Smooth muscle cell (in vitro differentiated cells): ENCODE measurements at regions not wholly inside any gene's neighbourhood (a gene's known extent, or its start where the extent isn't known, plus 50 kb on each side); places are given as distances from the start of the nearest gene placed in this dataset.
A peak's percentile ranks its signal among the peaks of the same experiment; 100 is the strongest.

Experiments
- DNase-seq: peaks from one replicate; lab custom pipeline; 2025; ENCODE audit not compliant: unreplicated experiment; lab: John Stamatoyannopoulos, UW
- H2AFZ ChIP-seq: fragments of 200-600 bp; sonication (generic); 2 replicates; pipeline ENCODE4 v1.6.0; 2016; ENCODE audit warnings: antibody characterized with exemption, low read depth, mild to moderate bottlenecking
- H3F3A ChIP-seq: fragments of 200-600 bp; sonication (generic); 2 replicates; pipeline ENCODE4 v1.6.0; 2017; ENCODE audit warnings: antibody characterized with exemption, low read depth
- H3K27ac ChIP-seq: fragments of 200-600 bp; sonication (generic); 2 replicates; pipeline ENCODE4 v1.5.1; 2016; ENCODE audit warnings: low read depth, mild to moderate bottlenecking
- H3K27me3 ChIP-seq: fragments of 200-600 bp; sonication (generic); 2 replicates; pipeline ENCODE4 v1.6.1; 2016; ENCODE audit warnings: low read depth, mild to moderate bottlenecking
- H3K36me3 ChIP-seq: fragments of 200-600 bp; sonication (generic); 2 replicates; pipeline ENCODE4 v1.5.1; 2016; ENCODE audit warnings: low read depth
- H3K4me1 ChIP-seq: fragments of 200-600 bp; sonication (generic); 2 replicates; pipeline ENCODE4 v1.5.1; 2016; ENCODE audit warnings: low read depth
- H3K4me2 ChIP-seq: fragments of 200-600 bp; sonication (generic); 2 replicates; pipeline ENCODE4 v1.6.0; 2016; ENCODE audit warnings: mild to moderate bottlenecking
- H3K4me3 ChIP-seq: fragments of 200-600 bp; sonication (generic); 2 replicates; pipeline ENCODE4 v1.5.1; 2016; ENCODE audit warnings: mild to moderate bottlenecking
- H3K79me2 ChIP-seq: fragments of 200-600 bp; sonication (generic); 2 replicates; pipeline ENCODE4 v1.6.0; 2016; ENCODE audit warnings: low read depth, mild to moderate bottlenecking
- H3K9ac ChIP-seq: fragments of 200-600 bp; sonication (generic); 2 replicates; pipeline ENCODE4 v1.6.0; 2016; ENCODE audit warnings: low read depth
- H3K9me3 ChIP-seq: fragments of 200-600 bp; sonication (generic); replicated peaks from 2 replicates; pipeline ENCODE4 v1.5.1; 2016; ENCODE audit warnings: low read depth
- H4K20me1 ChIP-seq: fragments of 200-600 bp; sonication (generic); 2 replicates; pipeline ENCODE4 v1.6.0; 2016; ENCODE audit warnings: low read depth
- WGBS: methylation state at CpG from one replicate; pipeline ENCODE4 v1.1.7; 2016; ENCODE audit warnings: low lambda C conversion rate; 5-methylcytosine and 5-hydroxymethylcytosine counted together
- TF ChIP-seq, protein P1 (sequence below): fragments of 200-600 bp; sonication (generic); IDR thresholded peaks from 2 replicates; pipeline ENCODE4 v1.5.1; 2017; ENCODE audit warnings: borderline replicate concordance, mild to moderate bottlenecking, antibody characterized with exemption; ENCODE audit not compliant: insufficient read depth, poor library complexity, severe bottlenecking

DNA sequence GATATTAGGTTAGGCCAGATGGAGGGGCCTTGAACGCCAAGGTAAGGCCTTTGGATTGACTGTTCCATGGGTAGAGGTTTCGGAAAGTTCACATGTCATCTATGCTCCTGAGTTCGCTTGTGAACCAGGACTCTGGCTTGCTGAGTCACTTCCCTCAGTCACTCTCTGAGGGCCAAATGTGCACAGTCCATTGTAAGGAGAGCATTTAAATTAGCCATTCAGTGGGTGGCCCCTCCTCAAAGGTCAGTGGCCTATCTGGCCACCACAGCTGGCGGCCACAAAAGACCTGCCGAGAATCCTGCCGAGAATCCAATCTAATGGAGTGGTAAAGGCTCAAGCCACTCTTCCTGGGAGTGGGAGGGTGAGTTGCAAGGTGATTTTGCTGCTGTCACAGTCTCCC is 58.9 kb upstream of the ARAP3 start:
- 83% methylated on average over 6 of the region's 6 CpGs for WGBS
- no peaks in the 10 kb centered on the region for H4K20me1 ChIP-seq

DNA sequence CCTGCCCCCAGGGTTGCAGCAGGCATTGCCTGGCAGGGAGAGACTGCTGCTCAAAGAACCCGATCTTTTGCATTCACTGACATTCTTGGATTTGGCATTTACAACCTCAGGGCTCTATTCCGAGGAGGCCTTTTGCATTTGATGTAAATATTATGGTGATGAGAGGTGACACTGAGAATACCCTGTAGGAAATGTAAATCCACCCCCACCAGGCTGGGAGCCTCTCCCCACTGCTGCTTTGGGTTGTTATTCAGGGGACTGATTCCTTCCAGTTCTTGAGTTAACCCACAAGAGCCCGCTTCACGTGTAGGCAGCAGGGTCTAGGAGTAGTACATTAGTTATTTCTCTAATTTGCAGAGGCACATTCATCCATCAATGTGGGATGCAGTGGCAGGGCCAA is 55.5 kb upstream of the ARAP3 start:
- TF ChIP-seq, protein P1, sequence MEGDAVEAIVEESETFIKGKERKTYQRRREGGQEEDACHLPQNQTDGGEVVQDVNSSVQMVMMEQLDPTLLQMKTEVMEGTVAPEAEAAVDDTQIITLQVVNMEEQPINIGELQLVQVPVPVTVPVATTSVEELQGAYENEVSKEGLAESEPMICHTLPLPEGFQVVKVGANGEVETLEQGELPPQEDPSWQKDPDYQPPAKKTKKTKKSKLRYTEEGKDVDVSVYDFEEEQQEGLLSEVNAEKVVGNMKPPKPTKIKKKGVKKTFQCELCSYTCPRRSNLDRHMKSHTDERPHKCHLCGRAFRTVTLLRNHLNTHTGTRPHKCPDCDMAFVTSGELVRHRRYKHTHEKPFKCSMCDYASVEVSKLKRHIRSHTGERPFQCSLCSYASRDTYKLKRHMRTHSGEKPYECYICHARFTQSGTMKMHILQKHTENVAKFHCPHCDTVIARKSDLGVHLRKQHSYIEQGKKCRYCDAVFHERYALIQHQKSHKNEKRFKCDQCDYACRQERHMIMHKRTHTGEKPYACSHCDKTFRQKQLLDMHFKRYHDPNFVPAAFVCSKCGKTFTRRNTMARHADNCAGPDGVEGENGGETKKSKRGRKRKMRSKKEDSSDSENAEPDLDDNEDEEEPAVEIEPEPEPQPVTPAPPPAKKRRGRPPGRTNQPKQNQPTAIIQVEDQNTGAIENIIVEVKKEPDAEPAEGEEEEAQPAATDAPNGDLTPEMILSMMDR = no peak
- Histone ChIP-seq H4K20me1 (no peaks in the 10 kb centered on the region), H3K4me1 (peaks cover 8% of the 10 kb centered on the region), H3K4me2 (no peak overlapping the region), H3K4me3 (no peak overlapping the region), H3K9ac (no peak overlapping the region), H3K27ac (no peak overlapping the region), H2AFZ (no peak overlapping the region), H3K27me3 (peaks cover 16% of the 10 kb centered on the region), H3F3A (no peaks in the 10 kb centered on the region), H3K9me3 (no peaks in the 10 kb centered on the region), H3K79me2 (no peaks in the 10 kb centered on the region), H3K36me3 (no peaks in the 10 kb centered on the region)
- no peak for DNase-seq
- WGBS = 38% methylated on average over 4 of the region's 4 CpGs

More for the DNA sequence above, 58.9 kb upstream of the ARAP3 start:
- Histone ChIP-seq H3K9ac (no peak overlapping the region), H3K4me1 (peaks cover 15% of the 10 kb centered on the region), H3K79me2 (no peaks in the 10 kb centered on the region), H3K27ac (no peak overlapping the region), H2AFZ (no peak overlapping the region), H3K9me3 (no peaks in the 10 kb centered on the region), H3K4me2 (no peak overlapping the region), H3K27me3 (peaks cover 16% of the 10 kb centered on the region), H3F3A (no peaks in the 10 kb centered on the region), H3K36me3 (no peaks in the 10 kb centered on the region), H3K4me3 (no peak overlapping the region)
- no peak for DNase-seq
- TF ChIP-seq, protein P1 = no peak

DNA sequence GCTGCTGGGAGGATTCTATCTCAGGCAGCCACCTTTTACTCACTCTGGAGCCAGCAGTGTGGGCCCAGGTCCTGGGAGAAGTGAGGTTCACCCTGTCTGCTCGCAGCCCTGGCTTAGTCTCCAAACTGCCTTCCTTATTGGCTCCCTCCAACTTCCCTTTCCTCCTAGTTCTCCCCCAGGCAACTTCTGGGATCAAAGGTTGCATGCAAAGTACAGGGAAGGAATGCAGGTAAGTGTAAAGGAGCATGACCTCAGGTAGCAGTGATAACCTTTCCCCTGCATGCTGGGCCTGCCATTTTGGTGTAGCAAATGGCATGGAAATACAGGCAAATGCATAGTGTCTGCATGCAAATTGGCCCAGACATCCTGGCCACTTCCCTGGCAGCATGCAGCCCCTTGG is 53.8 kb upstream of the ARAP3 start:
- no peak overlapping the region for H3K4me3 ChIP-seq
- TF ChIP-seq, protein P1 = no peak
- H3K9ac ChIP-seq = no peak overlapping the region
- no peaks in the 10 kb centered on the region for H3F3A ChIP-seq
- H3K27me3 ChIP-seq = peaks cover 16% of the 10 kb centered on the region
- no peaks in the 10 kb centered on the region for H3K36me3 ChIP-seq
- 33% methylated on average over 1 of the region's 1 CpG for WGBS
- H3K4me1 ChIP-seq = peaks cover 5% of the 10 kb centered on the region
- H2AFZ ChIP-seq = no peak overlapping the region
- H3K27ac ChIP-seq = no peak overlapping the region
- no peaks in the 10 kb centered on the region for H3K79me2 ChIP-seq
- DNase-seq = no peak
- no peak overlapping the region for H3K4me2 ChIP-seq
- no peaks in the 10 kb centered on the region for H3K9me3 ChIP-seq
- no peaks in the 10 kb centered on the region for H4K20me1 ChIP-seq

DNA sequence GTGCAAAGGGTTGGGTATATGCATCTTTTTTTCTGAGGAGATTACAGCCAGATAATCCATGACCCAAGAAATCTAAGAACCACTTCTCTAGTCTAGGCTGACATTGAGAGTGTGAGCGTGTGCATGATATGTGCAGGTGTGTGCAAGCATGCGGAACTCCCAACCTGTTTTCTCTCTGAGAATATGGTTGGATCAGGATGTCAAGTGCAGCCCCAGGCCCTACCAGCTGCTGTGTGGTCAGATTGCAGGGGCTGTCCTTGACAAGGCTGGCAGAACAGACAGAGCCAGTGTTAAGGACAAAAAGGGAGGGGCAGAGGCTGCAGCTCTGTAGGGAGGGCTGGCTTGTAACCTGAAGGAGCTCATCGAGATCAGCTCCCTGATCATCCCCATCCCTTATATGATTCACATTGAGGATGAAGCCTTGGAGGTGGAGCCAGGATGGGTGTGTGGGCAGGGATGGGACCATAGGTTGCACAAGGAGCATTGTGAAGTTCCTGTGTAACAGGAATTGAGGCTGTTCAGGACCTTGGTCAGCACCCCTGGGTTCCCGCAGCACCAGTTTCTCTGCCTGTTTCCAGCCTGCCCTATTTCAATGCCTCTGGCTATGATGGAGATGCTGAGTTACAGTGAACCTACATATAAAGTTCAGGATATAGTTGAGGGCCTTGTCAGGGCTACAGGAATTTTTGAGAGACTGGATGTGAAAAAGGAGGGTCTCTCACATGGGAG is 52.6 kb upstream of the ARAP3 start:
- Histone ChIP-seq H4K20me1 (no peaks in the 10 kb centered on the region), H3K4me2 (no peak overlapping the region), H3K4me1 (no peaks in the 10 kb centered on the region), H3K36me3 (no peaks in the 10 kb centered on the region), H3K9me3 (no peaks in the 10 kb centered on the region), H3K27me3 (peaks cover 16% of the 10 kb centered on the region), H2AFZ (no peak overlapping the region), H3K9ac (no peak overlapping the region), H3F3A (no peaks in the 10 kb centered on the region), H3K79me2 (no peaks in the 10 kb centered on the region), H3K27ac (no peak overlapping the region), H3K4me3 (no peak overlapping the region)
- TF ChIP-seq, protein P1 = no peak
- 54% methylated on average over 4 of the region's 4 CpGs for WGBS
- peak; percentile 11 for DNase-seq
